Keratinocyte (primary cell): ENCODE measurements at regions not wholly inside any gene's neighbourhood (a gene's known extent, or its start where the extent isn't known, plus 50 kb on each side); places are given as distances from the start of the nearest gene placed in this dataset.

Experiments
- DNase-seq: peaks from one replicate; pipeline ENCODE4 v3.0.0-alpha.2; 2011; ENCODE audit warnings: low read depth, missing footprints, low spot score
- FAIRE-seq: peaks from 2 replicates; lab custom pipeline; 2011; peaks lifted over from hg19 to GRCh38; lab: Jason Lieb, UNC
- H2AFZ ChIP-seq: 2 replicates; pipeline ENCODE4 v1.6.0; 2012; ENCODE audit warnings: low read length, control low read depth, inconsistent platforms; ENCODE audit not compliant: control insufficient read depth
- H3K27ac ChIP-seq: 2 replicates; pipeline ENCODE4 v1.5.1; 2011; ENCODE audit warnings: low read length; ENCODE audit not compliant: control insufficient read depth, insufficient read depth
- H3K27me3 ChIP-seq: 3 replicates; pipeline ENCODE4 v1.6.0; 2011; ENCODE audit warnings: low read length; ENCODE audit not compliant: control insufficient read depth, insufficient read depth; ENCODE audit errors: extremely low read depth
- H3K36me3 ChIP-seq, 2 experiments: 2 replicates in 1 of 2; 3 replicates in 1 of 2; pipeline ENCODE4 v1.5.1; 2011; ENCODE audit warnings: low read length in 2 of 2, mild to moderate bottlenecking in 1 of 2; ENCODE audit not compliant: control insufficient read depth in 2 of 2, insufficient read depth in 2 of 2; ENCODE audit errors: extremely low read depth in 1 of 2
- H3K4me1 ChIP-seq: 3 replicates; pipeline ENCODE4 v1.5.1; 2011; ENCODE audit warnings: low read length; ENCODE audit not compliant: control insufficient read depth, insufficient read depth; ENCODE audit errors: extremely low read depth
- H3K4me2 ChIP-seq: 3 replicates; pipeline ENCODE4 v1.6.0; 2011; ENCODE audit warnings: low read depth, low read length; ENCODE audit not compliant: control insufficient read depth, insufficient read depth; ENCODE audit errors: extremely low read depth
- H3K4me3 ChIP-seq, 3 experiments: fragments of 200-600 bp in 1 of 3; sonication (generic) in 1 of 3; 2 replicates in 2 of 3; 3 replicates in 1 of 3; pipeline ENCODE4 v1.5.1; 2011 to 2016; ENCODE audit warnings: low read length in 3 of 3, mild to moderate bottlenecking in 3 of 3, control low read depth in 2 of 3, inconsistent platforms in 1 of 3, low read depth in 1 of 3, mixed read lengths in 1 of 3, mixed run types in 1 of 3, moderate library complexity in 1 of 3; ENCODE audit not compliant: control insufficient read depth in 2 of 3, insufficient read depth in 2 of 3; ENCODE audit errors: extremely low read depth in 1 of 3
- H3K79me2 ChIP-seq: 2 replicates; pipeline ENCODE4 v1.6.0; 2012; ENCODE audit warnings: low read length; ENCODE audit not compliant: control insufficient read depth, insufficient read depth
- H3K9ac ChIP-seq: 3 replicates; pipeline ENCODE4 v1.6.0; 2011; ENCODE audit warnings: low read length; ENCODE audit not compliant: control insufficient read depth, insufficient read depth; ENCODE audit errors: extremely low read depth
- H3K9me1 ChIP-seq: 3 replicates; pipeline ENCODE4 v1.6.0; 2011; ENCODE audit warnings: low read length; ENCODE audit not compliant: control insufficient read depth, insufficient read depth; ENCODE audit errors: extremely low read depth
- H3K9me3 ChIP-seq: 2 replicates; pipeline ENCODE4 v1.5.1; 2012; ENCODE audit warnings: low read depth, low read length; ENCODE audit not compliant: control insufficient read depth
- H4K20me1 ChIP-seq: 3 replicates; pipeline ENCODE4 v1.6.0; 2011; ENCODE audit warnings: low read length; ENCODE audit not compliant: control insufficient read depth, insufficient read depth; ENCODE audit errors: extremely low read depth
- EZH2 ChIP-seq: IDR thresholded peaks from one replicate; pipeline ENCODE4 v1.6.1; 2012; ENCODE audit warnings: inconsistent platforms, mild to moderate bottlenecking, low read length, moderate library complexity
- dilution Hi-C: fragments of 300-500 bp; cut with MboI; formaldehyde crosslinking; loops from one replicate; pipeline ENCODE4 v1.7.0; 2020; ENCODE audit warnings: low sequenced_read_pairs; ENCODE audit not compliant: extremely low pct_ligation_motif_present
- TF ChIP-seq, protein P1 (sequence below), 3 experiments: IDR thresholded peaks in 1 of 3; conservative IDR thresholded peaks in 1 of 3; optimal IDR thresholded peaks in 1 of 3; 2 replicates in 2 of 3; 3 replicates in 1 of 3; pipeline versions ENCODE3 to v1.5.1; 2011; ENCODE audit warnings: low read length in 3 of 3, mild to moderate bottlenecking in 3 of 3, moderate library complexity in 2 of 3, control low read depth in 1 of 3, inconsistent platforms in 1 of 3; ENCODE audit not compliant: insufficient read depth in 2 of 3; ENCODE audit errors: extremely low read depth in 1 of 3

DNA sequence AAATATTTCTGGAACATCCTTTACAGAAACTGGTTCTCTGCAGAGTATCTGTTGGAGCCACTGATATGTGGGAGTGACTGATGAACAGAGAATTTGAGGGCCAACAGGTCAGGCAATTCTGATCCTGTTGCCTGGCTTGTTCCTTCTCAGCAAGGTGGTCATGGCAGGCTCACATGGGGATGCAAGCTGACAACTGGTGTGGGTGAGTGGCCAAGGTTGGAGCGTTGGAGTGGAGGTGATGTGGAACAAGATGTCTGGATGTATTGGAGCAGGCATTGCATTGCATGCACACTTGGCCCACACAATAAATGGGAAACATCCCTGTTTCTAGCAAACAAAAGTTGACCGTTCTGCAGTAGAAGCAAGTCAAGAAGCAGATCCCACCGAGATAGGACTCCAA is 380.7 kb downstream of the ZNF536 start:
- TF ChIP-seq EZH2 = no peak
- TF ChIP-seq, protein P1, sequence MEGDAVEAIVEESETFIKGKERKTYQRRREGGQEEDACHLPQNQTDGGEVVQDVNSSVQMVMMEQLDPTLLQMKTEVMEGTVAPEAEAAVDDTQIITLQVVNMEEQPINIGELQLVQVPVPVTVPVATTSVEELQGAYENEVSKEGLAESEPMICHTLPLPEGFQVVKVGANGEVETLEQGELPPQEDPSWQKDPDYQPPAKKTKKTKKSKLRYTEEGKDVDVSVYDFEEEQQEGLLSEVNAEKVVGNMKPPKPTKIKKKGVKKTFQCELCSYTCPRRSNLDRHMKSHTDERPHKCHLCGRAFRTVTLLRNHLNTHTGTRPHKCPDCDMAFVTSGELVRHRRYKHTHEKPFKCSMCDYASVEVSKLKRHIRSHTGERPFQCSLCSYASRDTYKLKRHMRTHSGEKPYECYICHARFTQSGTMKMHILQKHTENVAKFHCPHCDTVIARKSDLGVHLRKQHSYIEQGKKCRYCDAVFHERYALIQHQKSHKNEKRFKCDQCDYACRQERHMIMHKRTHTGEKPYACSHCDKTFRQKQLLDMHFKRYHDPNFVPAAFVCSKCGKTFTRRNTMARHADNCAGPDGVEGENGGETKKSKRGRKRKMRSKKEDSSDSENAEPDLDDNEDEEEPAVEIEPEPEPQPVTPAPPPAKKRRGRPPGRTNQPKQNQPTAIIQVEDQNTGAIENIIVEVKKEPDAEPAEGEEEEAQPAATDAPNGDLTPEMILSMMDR (optimal IDR thresholded peaks at IDR 0.05 in 1 of 3, IDR thresholded peaks at IDR 0.05 in 1 of 3, conservative IDR thresholded peaks at IDR 0.05 in 1 of 3; ENCODE audit: extremely low read depth in 1 of 3, insufficient read depth in 2 of 3, low read length in 3 of 3) = no peak
- dilution Hi-C loops = no loop called here
- Histone ChIP-seq H3K9me3 (peaks cover 1% of the 10 kb centered on the region), H3K79me2 (no peaks in the 10 kb centered on the region), H3K27ac (no peak overlapping the region), H3K9ac (no peak overlapping the region), H2AFZ (no peak overlapping the region), H3K4me1 (no peaks in the 10 kb centered on the region), H4K20me1 (no peaks in the 10 kb centered on the region), H3K27me3 (no peaks in the 10 kb centered on the region), H3K9me1 (no peaks in the 10 kb centered on the region), H3K36me3 (no peaks in the 10 kb centered on the region), H3K4me2 (no peak overlapping the region), H3K4me3 (no peak overlapping the region)
- DNase-seq (no peak), FAIRE-seq (no peak)

DNA sequence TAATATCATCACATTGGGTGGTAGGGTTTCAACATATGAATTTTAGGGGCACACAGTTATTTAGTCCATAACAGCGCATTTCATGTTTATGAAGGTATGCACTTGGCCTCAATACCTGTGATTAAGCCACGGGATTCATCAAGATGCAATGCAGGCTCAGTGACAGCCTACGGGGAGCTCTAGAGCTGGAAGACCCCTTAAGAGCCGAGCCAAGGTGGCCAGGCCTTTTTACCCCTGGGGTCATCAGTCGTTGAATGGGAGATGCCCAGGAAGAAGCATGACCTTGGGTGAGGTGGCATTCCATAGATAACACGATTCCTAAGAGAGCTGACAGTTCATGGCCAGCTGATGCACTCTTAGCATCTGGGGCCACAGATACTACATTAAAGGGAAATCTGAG is 380.0 kb downstream of the ZNF536 start:
- H3K9ac ChIP-seq = no peak overlapping the region
- no peaks in the 10 kb centered on the region for H3K9me1 ChIP-seq
- H3K4me1 ChIP-seq = no peaks in the 10 kb centered on the region
- no peaks in the 10 kb centered on the region for H3K27me3 ChIP-seq
- DNase-seq (no peak), FAIRE-seq (no peak)
- TF ChIP-seq, protein P1 (optimal IDR thresholded peaks at IDR 0.05 in 1 of 3, IDR thresholded peaks at IDR 0.05 in 1 of 3, conservative IDR thresholded peaks at IDR 0.05 in 1 of 3; ENCODE audit: extremely low read depth in 1 of 3, insufficient read depth in 2 of 3, low read length in 3 of 3) = no peak
- no peak for TF ChIP-seq EZH2
- peaks cover 1% of the 10 kb centered on the region for H3K9me3 ChIP-seq
- no peak overlapping the region for H3K4me3 ChIP-seq
- H4K20me1 ChIP-seq = no peaks in the 10 kb centered on the region
- H2AFZ ChIP-seq = no peak overlapping the region
- no peaks in the 10 kb centered on the region for H3K79me2 ChIP-seq
- H3K4me2 ChIP-seq = no peak overlapping the region
- dilution Hi-C loops = no loop called here
- no peak overlapping the region for H3K27ac ChIP-seq
- no peaks in the 10 kb centered on the region for H3K36me3 ChIP-seq
